MM.1S (cell line): ENCODE measurements at regions not wholly inside any gene's neighbourhood (a gene's known extent, or its start where the extent isn't known, plus 50 kb on each side); places are given as distances from the start of the nearest gene placed in this dataset.

Source experiments
- CTCF ChIP-seq: fragments of 300-600 bp; sonication (generic); IDR thresholded peaks from 2 replicates; pipeline ENCODE4 v1.5.1; 2016; ENCODE audit warnings: antibody characterized with exemption, low read length, mixed read lengths
- EZH2 ChIP-seq: fragments of 300-600 bp; sonication (generic); optimal IDR thresholded peaks from 2 replicates; pipeline ENCODE3; 2017; ENCODE audit warnings: low read depth, mild to moderate bottlenecking, antibody characterized with exemption, low read length, mixed read lengths
- EZH2phosphoT487 ChIP-seq: fragments of 300-600 bp; sonication (generic); IDR thresholded peaks from 2 replicates; pipeline ENCODE4 v1.6.1; 2018; ENCODE audit warnings: antibody characterized with exemption, low read length

GRCh38 chr18:25725501-25725900, 364.9 kb downstream of the SS18 start:
- TF ChIP-seq CTCF = no peak
- TF ChIP-seq EZH2 = no peak
- TF ChIP-seq EZH2phosphoT487 = no peak
